CD14-positive monocyte (primary cell): ENCODE measurements at regions not wholly inside any gene's neighbourhood (a gene's known extent, or its start where the extent isn't known, plus 50 kb on each side); places are given as distances from the start of the nearest gene placed in this dataset.

ENCODE experiments used
- DNase-seq, 3 donors: peaks; one replicate each; pipeline ENCODE4 v3.0.0-alpha.2; 2011 to 2022
- H2AFZ ChIP-seq: 2 replicates; pipeline ENCODE4 v1.6.0; 2012; ENCODE audit warnings: mild to moderate bottlenecking, low read depth, low read length, inconsistent platforms; ENCODE audit not compliant: insufficient read depth, poor library complexity, severe bottlenecking
- H3K27ac ChIP-seq, 2 donors: 1 replicate in 1 of 2; 2 replicates in 1 of 2; pipeline ENCODE4 v1.5.1; 2012 to 2013; ENCODE audit warnings: low read length in 2 of 2, control low read depth in 1 of 2, inconsistent platforms in 1 of 2, low read depth in 1 of 2, mild to moderate bottlenecking in 1 of 2
- H3K27me3 ChIP-seq, 2 donors: one replicate each; pipeline versions ENCODE4 v1.6.0 to v1.6.1; 2011 to 2013; ENCODE audit warnings: low read length in 2 of 2; ENCODE audit not compliant: control insufficient read depth in 2 of 2, insufficient read depth in 2 of 2
- H3K36me3 ChIP-seq, 2 donors: replicated peaks in 1 of 2; 1 replicate in 1 of 2; 2 replicates in 1 of 2; pipeline versions ENCODE4 v1.5.1 to v1.6.1; 2012 to 2013; ENCODE audit warnings: low read length in 2 of 2, control low read depth in 1 of 2, inconsistent platforms in 1 of 2, mild to moderate bottlenecking in 1 of 2; ENCODE audit not compliant: insufficient read depth in 2 of 2, control insufficient read depth in 1 of 2
- H3K4me1 ChIP-seq, 2 donors: 1 replicate in 1 of 2; 2 replicates in 1 of 2; pipeline versions ENCODE4 v1.5.1 to v1.6.1; 2012 to 2013; ENCODE audit warnings: low read length in 2 of 2, control low read depth in 1 of 2, inconsistent platforms in 1 of 2, mild to moderate bottlenecking in 1 of 2, moderate library complexity in 1 of 2; ENCODE audit not compliant: insufficient read depth in 2 of 2, control insufficient read depth in 1 of 2
- H3K4me2 ChIP-seq: replicated peaks from 2 replicates; pipeline ENCODE3; 2012; ENCODE audit warnings: low read length, moderate library complexity, mild to moderate bottlenecking; ENCODE audit not compliant: poor library complexity, severe bottlenecking; ENCODE audit errors: extremely low read depth
- H3K4me3 ChIP-seq, 3 experiments: fragments of 200-600 bp in 1 of 3; sonication (generic) in 1 of 3; replicated peaks in 1 of 3; 1 replicate in 2 of 3; 2 replicates in 1 of 3; pipeline ENCODE4 v1.5.1; 2011 to 2013; ENCODE audit warnings: low read length in 3 of 3, mild to moderate bottlenecking in 3 of 3, control low read depth in 2 of 3, low read depth in 2 of 3, inconsistent platforms in 1 of 3, moderate library complexity in 1 of 3
- H3K79me2 ChIP-seq: 2 replicates; pipeline ENCODE4 v1.6.0; 2012; ENCODE audit warnings: mild to moderate bottlenecking, control low read depth, inconsistent platforms, low read length, moderate library complexity; ENCODE audit not compliant: insufficient read depth
- H3K9ac ChIP-seq: 2 replicates; pipeline ENCODE4 v1.6.0; 2017; ENCODE audit warnings: low read length, mild to moderate bottlenecking; ENCODE audit not compliant: insufficient read depth, poor library complexity, severe bottlenecking
- H3K9me3 ChIP-seq, 2 donors: replicated peaks in 1 of 2; 1 replicate in 1 of 2; 2 replicates in 1 of 2; pipeline versions ENCODE4 v1.5.1 to v1.6.1; 2012 to 2013; ENCODE audit warnings: low read length in 2 of 2, control low read depth in 1 of 2; ENCODE audit not compliant: control insufficient read depth in 1 of 2, insufficient read depth in 1 of 2
- H4K20me1 ChIP-seq: 2 replicates; pipeline ENCODE4 v1.6.0; 2012; ENCODE audit warnings: mild to moderate bottlenecking, low read length, control low read depth, moderate library complexity; ENCODE audit not compliant: insufficient read depth
- H3K27ac Mint-ChIP-seq, 7 donors: one replicate each; pipeline ENCODE4 v1.8.0; 2020; ENCODE audit warnings: mild to moderate bottlenecking in 7 of 7, mixed read lengths in 7 of 7, moderate library complexity in 6 of 7, inconsistent platforms in 2 of 7
- H3K27me3 Mint-ChIP-seq, 3 donors: one replicate each; pipeline ENCODE4 v1.8.0; 2021 to 2022; ENCODE audit warnings: low read depth in 3 of 3, mild to moderate bottlenecking in 3 of 3, mixed read lengths in 3 of 3, moderate library complexity in 3 of 3, inconsistent platforms in 1 of 3
- H3K36me3 Mint-ChIP-seq, 2 donors: one replicate each; pipeline ENCODE4 v1.8.0; 2020; ENCODE audit warnings: mixed read lengths in 2 of 2, inconsistent platforms in 1 of 2, mild to moderate bottlenecking in 1 of 2
- H3K4me1 Mint-ChIP-seq: one replicate; pipeline ENCODE4 v1.8.0; 2020; ENCODE audit warnings: mild to moderate bottlenecking, mixed read lengths
- H3K4me3 Mint-ChIP-seq, 2 donors: one replicate each; pipeline ENCODE4 v1.8.0; 2020; ENCODE audit warnings: mild to moderate bottlenecking in 2 of 2, mixed read lengths in 2 of 2, moderate library complexity in 1 of 2
- H3K9me3 Mint-ChIP-seq, 7 donors: one replicate each; pipeline ENCODE4 v1.8.0; 2020 to 2022; ENCODE audit warnings: mixed read lengths in 7 of 7, mild to moderate bottlenecking in 6 of 7, moderate library complexity in 6 of 7, inconsistent platforms in 2 of 7
- whole genome bisulfite sequencing: methylation state at CpG from one replicate; pipeline ENCODE4 v1.1.5; 2013; ENCODE audit warnings: missing lambda C conversion rate; ENCODE audit not compliant: insufficient coverage; 5-methylcytosine and 5-hydroxymethylcytosine counted together
- intact Hi-C, 2 donors: fragments of 100-400 bp; cut with micrococcal nuclease; formaldehyde crosslinking; loops; one replicate each; pipeline versions ENCODE4 v1.15.0 to v1.15.1; 2023
- TF ChIP-seq, protein P1 (sequence below): fragments of 200-600 bp; IDR thresholded peaks from one replicate; pipeline ENCODE4 v1.8.0; 2022; ENCODE audit warnings: antibody characterized with exemption, mild to moderate bottlenecking

DNA sequence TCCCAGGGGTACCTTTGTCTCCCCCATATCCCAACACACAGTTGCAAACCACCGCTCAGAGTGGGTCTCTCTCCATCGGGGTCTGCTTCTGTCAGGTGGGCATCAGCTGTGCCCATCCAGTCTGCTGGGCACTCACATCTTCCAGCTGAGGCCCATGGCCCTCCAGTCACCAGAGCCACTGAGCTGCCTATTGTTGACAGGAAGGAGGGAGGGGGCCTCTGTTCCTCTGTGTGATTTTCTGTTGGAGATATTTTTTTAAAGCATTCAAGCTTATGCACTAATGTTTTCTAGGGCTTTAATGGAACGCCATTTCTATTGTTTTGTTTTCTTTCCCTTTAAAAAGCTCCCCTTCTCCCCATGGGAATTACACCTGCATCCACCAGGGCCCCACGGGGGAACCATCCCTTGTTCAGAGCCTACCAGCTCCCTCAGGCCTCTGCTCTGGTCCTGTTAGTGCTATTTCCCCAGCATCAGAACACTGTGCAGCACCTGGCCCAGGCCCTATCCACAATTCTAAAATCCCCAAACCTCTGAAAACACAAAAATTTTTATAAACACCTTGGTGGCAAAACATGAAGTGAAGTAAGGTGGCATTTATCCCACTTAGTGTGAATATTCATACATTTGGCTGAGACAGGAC lies 326.2 kb downstream of the CD83 start:
- Histone ChIP-seq H3K9ac (no peak overlapping the region), H4K20me1 (no peaks in the 10 kb centered on the region), H3K27ac (no peak overlapping the region), H3K4me2 (no peak overlapping the region), H3K79me2 (no peaks in the 10 kb centered on the region), H3K36me3 (no peaks in the 10 kb centered on the region), H2AFZ (no peak overlapping the region), H3K27me3 (peaks cover 2 to 5% of the 10 kb centered on the region in 2 donors), H3K4me3 (no peak overlapping the region), H3K4me1 (peaks cover 3 to 5% of the 10 kb centered on the region in 2 donors), H3K9me3 (no peaks in the 10 kb centered on the region)
- no peak overlapping the region for H3K4me3 Mint-ChIP-seq
- H3K36me3 Mint-ChIP-seq, result no peaks in the 10 kb centered on the region
- peaks cover 0 to 2% (median 0%) of the 10 kb centered on the region in 7 donors for H3K9me3 Mint-ChIP-seq
- DNase-seq, result no peak
- H3K27me3 Mint-ChIP-seq, result peaks cover 7 to 9% (median 7%) of the 10 kb centered on the region in 3 donors
- no peak overlapping the region for H3K27ac Mint-ChIP-seq
- peaks cover 12% of the 10 kb centered on the region for H3K4me1 Mint-ChIP-seq
- TF ChIP-seq, protein P1, sequence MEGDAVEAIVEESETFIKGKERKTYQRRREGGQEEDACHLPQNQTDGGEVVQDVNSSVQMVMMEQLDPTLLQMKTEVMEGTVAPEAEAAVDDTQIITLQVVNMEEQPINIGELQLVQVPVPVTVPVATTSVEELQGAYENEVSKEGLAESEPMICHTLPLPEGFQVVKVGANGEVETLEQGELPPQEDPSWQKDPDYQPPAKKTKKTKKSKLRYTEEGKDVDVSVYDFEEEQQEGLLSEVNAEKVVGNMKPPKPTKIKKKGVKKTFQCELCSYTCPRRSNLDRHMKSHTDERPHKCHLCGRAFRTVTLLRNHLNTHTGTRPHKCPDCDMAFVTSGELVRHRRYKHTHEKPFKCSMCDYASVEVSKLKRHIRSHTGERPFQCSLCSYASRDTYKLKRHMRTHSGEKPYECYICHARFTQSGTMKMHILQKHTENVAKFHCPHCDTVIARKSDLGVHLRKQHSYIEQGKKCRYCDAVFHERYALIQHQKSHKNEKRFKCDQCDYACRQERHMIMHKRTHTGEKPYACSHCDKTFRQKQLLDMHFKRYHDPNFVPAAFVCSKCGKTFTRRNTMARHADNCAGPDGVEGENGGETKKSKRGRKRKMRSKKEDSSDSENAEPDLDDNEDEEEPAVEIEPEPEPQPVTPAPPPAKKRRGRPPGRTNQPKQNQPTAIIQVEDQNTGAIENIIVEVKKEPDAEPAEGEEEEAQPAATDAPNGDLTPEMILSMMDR, result no peak
- 87% methylated on average over 4 of the region's 4 CpGs for WGBS
- intact Hi-C loops, result no loop called here

DNA sequence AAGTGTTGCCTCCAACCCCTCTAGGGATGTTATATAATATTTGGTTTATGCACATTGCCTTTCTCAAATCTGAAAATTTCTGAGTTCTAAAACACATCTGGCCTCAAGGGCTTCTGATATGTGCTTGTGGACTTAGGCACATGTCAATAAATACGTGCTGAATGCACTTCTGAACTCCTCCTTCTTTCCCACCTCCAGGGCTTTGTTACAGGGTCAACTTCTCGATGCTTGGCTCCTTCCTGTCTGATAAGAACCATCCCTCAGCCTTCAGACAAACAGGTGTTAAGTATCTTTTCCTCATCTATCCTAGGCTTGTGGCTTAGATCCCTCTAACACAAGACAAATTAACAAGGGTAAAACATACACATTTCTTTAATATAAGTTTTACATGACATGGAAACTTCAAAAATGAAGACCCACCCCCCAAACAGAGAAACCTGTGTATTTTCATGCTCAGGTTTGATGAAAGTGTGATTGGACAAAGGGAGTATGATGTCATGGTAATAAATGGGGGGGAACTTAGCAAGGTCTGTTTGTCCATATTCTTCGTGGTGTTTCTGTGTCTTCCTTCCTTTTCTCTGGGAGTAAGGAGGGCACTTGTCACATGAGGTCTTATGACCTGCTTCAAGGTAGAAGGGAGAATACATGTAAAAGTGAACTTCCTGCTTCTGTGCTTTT lies 326.9 kb downstream of the CD83 start:
- Mint-ChIP-seq H3K9me3 (peaks cover 0 to 2% (median 0%) of the 10 kb centered on the region in 7 donors), H3K4me3 (no peak overlapping the region), H3K4me1 (peaks cover 7% of the 10 kb centered on the region), H3K36me3 (no peaks in the 10 kb centered on the region), H3K27me3 (peaks cover 7 to 9% (median 7%) of the 10 kb centered on the region in 3 donors), H3K27ac (no peak overlapping the region)
- Histone ChIP-seq H3K36me3 (no peaks in the 10 kb centered on the region), H3K9me3 (no peaks in the 10 kb centered on the region), H3K4me2 (no peak overlapping the region), H3K4me3 (no peak overlapping the region), H3K27me3 (peaks cover 2 to 5% of the 10 kb centered on the region in 2 donors), H3K79me2 (no peaks in the 10 kb centered on the region), H4K20me1 (no peaks in the 10 kb centered on the region), H3K9ac (no peak overlapping the region), H3K27ac (no peak overlapping the region), H3K4me1 (peaks cover 3 to 5% of the 10 kb centered on the region in 2 donors), H2AFZ (no peak overlapping the region)
- intact Hi-C loops, result no loop called here
- 100% methylated on average over 1 of the region's 3 CpGs for WGBS
- DNase-seq, result no peak
- TF ChIP-seq, protein P1, result no peak
